Panc1 (cell line): ENCODE measurements at regions not wholly inside any gene's neighbourhood (a gene's known extent, or its start where the extent isn't known, plus 50 kb on each side); places are given as distances from the start of the nearest gene placed in this dataset.

Experiments used
- POLR2AphosphoS5 ChIP-seq: IDR thresholded peaks from 2 replicates; pipeline ENCODE4 v1.6.1; 2012; ENCODE audit warnings: mild to moderate bottlenecking, low read depth, low read length, moderate library complexity
- TF ChIP-seq, protein P1 (sequence below): fragments of 450-650 bp; IDR thresholded peaks from 2 replicates; pipeline ENCODE4 v1.5.1; 2017; ENCODE audit warnings: mild to moderate bottlenecking

DNA sequence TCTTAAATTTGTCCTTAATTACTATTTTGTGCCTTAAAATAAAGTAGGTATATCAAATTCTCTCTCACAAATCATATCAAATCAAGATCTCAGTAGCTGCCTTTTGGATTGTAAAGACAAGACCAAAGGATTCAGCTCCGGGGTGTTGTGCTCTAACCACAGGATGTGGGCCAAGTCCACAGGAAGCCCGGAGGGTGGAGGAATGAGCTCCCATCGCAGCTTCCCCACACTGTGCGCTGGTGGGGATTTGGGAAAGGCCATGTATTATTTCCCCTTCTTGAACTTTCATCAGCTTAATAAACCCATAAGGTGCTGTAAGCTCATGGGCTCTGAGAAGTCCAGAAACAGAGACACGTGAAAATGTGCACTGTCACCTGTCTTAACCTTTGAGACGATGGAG lies 241.6 kb upstream of the TCERG1L start:
- no peak for TF ChIP-seq POLR2AphosphoS5
- TF ChIP-seq, protein P1, sequence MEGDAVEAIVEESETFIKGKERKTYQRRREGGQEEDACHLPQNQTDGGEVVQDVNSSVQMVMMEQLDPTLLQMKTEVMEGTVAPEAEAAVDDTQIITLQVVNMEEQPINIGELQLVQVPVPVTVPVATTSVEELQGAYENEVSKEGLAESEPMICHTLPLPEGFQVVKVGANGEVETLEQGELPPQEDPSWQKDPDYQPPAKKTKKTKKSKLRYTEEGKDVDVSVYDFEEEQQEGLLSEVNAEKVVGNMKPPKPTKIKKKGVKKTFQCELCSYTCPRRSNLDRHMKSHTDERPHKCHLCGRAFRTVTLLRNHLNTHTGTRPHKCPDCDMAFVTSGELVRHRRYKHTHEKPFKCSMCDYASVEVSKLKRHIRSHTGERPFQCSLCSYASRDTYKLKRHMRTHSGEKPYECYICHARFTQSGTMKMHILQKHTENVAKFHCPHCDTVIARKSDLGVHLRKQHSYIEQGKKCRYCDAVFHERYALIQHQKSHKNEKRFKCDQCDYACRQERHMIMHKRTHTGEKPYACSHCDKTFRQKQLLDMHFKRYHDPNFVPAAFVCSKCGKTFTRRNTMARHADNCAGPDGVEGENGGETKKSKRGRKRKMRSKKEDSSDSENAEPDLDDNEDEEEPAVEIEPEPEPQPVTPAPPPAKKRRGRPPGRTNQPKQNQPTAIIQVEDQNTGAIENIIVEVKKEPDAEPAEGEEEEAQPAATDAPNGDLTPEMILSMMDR, result no peak
